Mesendoderm (in vitro differentiated cells): ENCODE measurements at regions not wholly inside any gene's neighbourhood (a gene's known extent, or its start where the extent isn't known, plus 50 kb on each side); places are given as distances from the start of the nearest gene placed in this dataset.

Experiments
- DNase-seq: peaks from one replicate; pipeline ENCODE4 v3.0.0; 2013
- H2AK5ac ChIP-seq: 2 replicates; pipeline ENCODE4 v1.6.1; 2013; ENCODE audit warnings: low read length, inconsistent platforms
- H2BK120ac ChIP-seq: 2 replicates; pipeline ENCODE4 v1.6.1; 2013; ENCODE audit warnings: low read depth, mild to moderate bottlenecking, low read length, moderate library complexity, mixed read lengths
- H2BK15ac ChIP-seq: replicated peaks from 2 replicates; pipeline ENCODE4 v1.6.1; 2013; ENCODE audit warnings: low read depth, mild to moderate bottlenecking, moderate library complexity
- H2BK5ac ChIP-seq: 2 replicates; pipeline ENCODE4 v1.6.1; 2013; ENCODE audit warnings: low read length, inconsistent platforms
- H3K18ac ChIP-seq: 2 replicates; pipeline ENCODE4 v1.6.1; 2013; ENCODE audit warnings: mild to moderate bottlenecking, low read length, mixed read lengths
- H3K23ac ChIP-seq: one replicate; pipeline ENCODE4 v1.6.1; 2013; ENCODE audit warnings: low read length
- H3K27ac ChIP-seq: 2 replicates; pipeline ENCODE4 v1.5.1; 2013; ENCODE audit warnings: low read depth, mild to moderate bottlenecking, inconsistent platforms, low read length, moderate library complexity
- H3K27me3 ChIP-seq: 2 replicates; pipeline ENCODE4 v1.6.1; 2013; ENCODE audit warnings: low read length, control low read depth, mild to moderate bottlenecking, inconsistent platforms; ENCODE audit not compliant: insufficient read depth, poor library complexity
- H3K36me3 ChIP-seq: 2 replicates; pipeline ENCODE4 v1.6.1; 2013; ENCODE audit warnings: low read length, inconsistent platforms; ENCODE audit not compliant: control insufficient read depth, insufficient read depth
- H3K4ac ChIP-seq: one replicate; pipeline ENCODE4 v1.6.1; 2013; ENCODE audit warnings: low read depth, mild to moderate bottlenecking, low read length, moderate library complexity
- H3K4me1 ChIP-seq: 2 replicates; pipeline ENCODE4 v1.6.1; 2013; ENCODE audit warnings: low read depth, low read length, inconsistent platforms; ENCODE audit not compliant: control insufficient read depth
- H3K4me2 ChIP-seq: 2 replicates; pipeline ENCODE4 v1.6.1; 2013; ENCODE audit warnings: low read length
- H3K4me3 ChIP-seq: 2 replicates; pipeline ENCODE4 v1.5.1; 2013; ENCODE audit warnings: mild to moderate bottlenecking, low read length
- H3K56ac ChIP-seq: one replicate; pipeline ENCODE4 v1.6.1; 2013; ENCODE audit warnings: low read length
- H3K79me1 ChIP-seq: 2 replicates; pipeline ENCODE4 v1.6.1; 2013; ENCODE audit warnings: low read length, inconsistent platforms
- H3K79me2 ChIP-seq: 2 replicates; pipeline ENCODE4 v1.6.1; 2013; ENCODE audit warnings: mild to moderate bottlenecking, low read length; ENCODE audit not compliant: control insufficient read depth, insufficient read depth
- H3K9ac ChIP-seq: 2 replicates; pipeline ENCODE4 v1.6.1; 2013; ENCODE audit warnings: low read length, inconsistent platforms
- H4K5ac ChIP-seq: one replicate; pipeline ENCODE4 v1.6.1; 2013; ENCODE audit warnings: low read length
- H4K8ac ChIP-seq: one replicate; pipeline ENCODE4 v1.6.1; 2013; ENCODE audit warnings: low read depth, mild to moderate bottlenecking, control low read depth, low read length, moderate library complexity
- WGBS: extraction: QIAGEN DNeasy Blood & Tissue Kit; methylation state at CpG from one replicate; pipeline ENCODE4 v1.1.7; 2013; ENCODE audit warnings: low lambda C conversion rate, missing lambda C conversion rate; ENCODE audit not compliant: insufficient coverage; ENCODE audit errors: extremely low coverage; 5-methylcytosine and 5-hydroxymethylcytosine counted together

- Histone ChIP-seq H3K27ac (no peak overlapping the region), H3K27me3 (no peaks in the 10 kb centered on the region), H3K56ac (peak overlapping the region; percentile 36), H3K4me2 (no peak overlapping the region), H3K9ac (no peak overlapping the region), H3K23ac (no peak overlapping the region), H4K5ac (no peak overlapping the region), H3K36me3 (no peaks in the 10 kb centered on the region), H3K4me3 (no peak overlapping the region), H3K79me2 (no peaks in the 10 kb centered on the region), H2BK5ac (no peak overlapping the region), H2AK5ac (no peak overlapping the region), H2BK120ac (no peak overlapping the region), H3K18ac (no peak overlapping the region), H3K79me1 (no peaks in the 10 kb centered on the region), H4K8ac (no peak overlapping the region), H3K4ac (no peak overlapping the region), H3K4me1 (peaks cover 6% of the 10 kb centered on the region), H2BK15ac (no peak overlapping the region)
- no CpG with 5 or more reads among the region's 4 CpGs for whole genome bisulfite sequencing
- DNase-seq, result peak; percentile 88
Measured at GRCh38 chr3:182713743-182714517, 79.4 kb upstream of the ATP11B start.

- no CpG with 5 or more reads among the region's 2 CpGs for WGBS
- H3K4me3 ChIP-seq, result no peak overlapping the region
Measured at GRCh38 chr3:182715006-182715405, 78.3 kb upstream of the ATP11B start.

GRCh38 chr3:182716114-182716688, 77.1 kb upstream of the ATP11B start:
- H3K79me2 ChIP-seq, result no peaks in the 10 kb centered on the region
- no peak overlapping the region for H3K23ac ChIP-seq
- H3K79me1 ChIP-seq, result no peaks in the 10 kb centered on the region
- H2BK15ac ChIP-seq, result no peak overlapping the region
- H3K9ac ChIP-seq, result no peak overlapping the region
- WGBS, result no CpG with 5 or more reads among the region's 1 CpG
- H3K36me3 ChIP-seq, result no peaks in the 10 kb centered on the region
- peak overlapping the region; percentile 48 for H3K27ac ChIP-seq
- H3K4me1 ChIP-seq, result peaks cover 6% of the 10 kb centered on the region
- no peak overlapping the region for H2BK5ac ChIP-seq
- no peaks in the 10 kb centered on the region for H3K27me3 ChIP-seq
- no peak overlapping the region for H3K56ac ChIP-seq
- H3K4me2 ChIP-seq, result no peak overlapping the region
- no peak overlapping the region for H3K4ac ChIP-seq
- H4K5ac ChIP-seq, result no peak overlapping the region
- peak; percentile 93 for DNase-seq
- H4K8ac ChIP-seq, result no peak overlapping the region
- no peak overlapping the region for H2AK5ac ChIP-seq
- H3K18ac ChIP-seq, result peak overlapping the region; percentile 64
- no peak overlapping the region for H2BK120ac ChIP-seq
- no peak overlapping the region for H3K4me3 ChIP-seq

More at GRCh38 chr3:182715006-182715405, 78.3 kb upstream of the ATP11B start:
- H3K56ac ChIP-seq, result no peak overlapping the region
- peaks cover 6% of the 10 kb centered on the region for H3K4me1 ChIP-seq
- no peaks in the 10 kb centered on the region for H3K36me3 ChIP-seq
- no peak overlapping the region for H2BK5ac ChIP-seq
- no peak overlapping the region for H3K4me2 ChIP-seq
- no peak overlapping the region for H2AK5ac ChIP-seq
- H3K79me2 ChIP-seq, result no peaks in the 10 kb centered on the region
- no peak overlapping the region for H3K18ac ChIP-seq
- no peak overlapping the region for H4K5ac ChIP-seq
- H2BK15ac ChIP-seq, result no peak overlapping the region
- no peak overlapping the region for H3K9ac ChIP-seq
- no peak overlapping the region for H2BK120ac ChIP-seq
- H4K8ac ChIP-seq, result no peak overlapping the region
- no peak for DNase-seq
- H3K79me1 ChIP-seq, result no peaks in the 10 kb centered on the region
- H3K23ac ChIP-seq, result no peak overlapping the region
- H3K27ac ChIP-seq, result no peak overlapping the region
- H3K4ac ChIP-seq, result no peak overlapping the region
- H3K27me3 ChIP-seq, result no peaks in the 10 kb centered on the region

GRCh38 chr3:182717216-182717615, 76.1 kb upstream of the ATP11B start:
- Histone ChIP-seq H3K27ac (no peak overlapping the region), H4K8ac (no peak overlapping the region), H4K5ac (no peak overlapping the region), H2AK5ac (no peak overlapping the region), H3K27me3 (no peaks in the 10 kb centered on the region), H3K79me1 (no peaks in the 10 kb centered on the region), H3K79me2 (no peaks in the 10 kb centered on the region), H3K23ac (no peak overlapping the region), H2BK15ac (no peak overlapping the region), H3K4me3 (no peak overlapping the region), H3K9ac (no peak overlapping the region), H2BK5ac (no peak overlapping the region), H3K18ac (no peak overlapping the region), H3K56ac (no peak overlapping the region), H2BK120ac (no peak overlapping the region), H3K36me3 (no peaks in the 10 kb centered on the region), H3K4ac (no peak overlapping the region), H3K4me1 (peaks cover 4% of the 10 kb centered on the region), H3K4me2 (no peak overlapping the region)
- DNase-seq, result peak; percentile 25
- WGBS, result no CpG with 5 or more reads among the region's 2 CpGs

GRCh38 chr3:182722907-182723306, 70.4 kb upstream of the ATP11B start:
- Histone ChIP-seq H3K4me2 (no peak overlapping the region), H4K8ac (no peak overlapping the region), H4K5ac (no peak overlapping the region), H3K79me2 (no peaks in the 10 kb centered on the region), H3K4me1 (peaks cover 2% of the 10 kb centered on the region), H3K18ac (no peak overlapping the region), H3K4me3 (no peak overlapping the region), H2BK15ac (no peak overlapping the region), H3K56ac (no peak overlapping the region), H2BK120ac (no peak overlapping the region), H2AK5ac (no peak overlapping the region), H3K36me3 (no peaks in the 10 kb centered on the region), H2BK5ac (no peak overlapping the region), H3K4ac (no peak overlapping the region), H3K27me3 (no peaks in the 10 kb centered on the region), H3K9ac (no peak overlapping the region), H3K79me1 (no peaks in the 10 kb centered on the region), H3K23ac (no peak overlapping the region), H3K27ac (no peak overlapping the region)
- no CpG with 5 or more reads among the region's 6 CpGs for WGBS
- DNase-seq, result peak; percentile 21
